GM13976 (cell line): ENCODE measurements at regions not wholly inside any gene's neighbourhood (a gene's known extent, or its start where the extent isn't known, plus 50 kb on each side); places are given as distances from the start of the nearest gene placed in this dataset.
"Not testable (repeated sequence)": the region's sequence is repeated elsewhere in the genome, so short reads cannot be mapped to it uniquely, and the experiment has no call there.

Source experiments
- DNase-seq: peaks from one replicate; pipeline ENCODE4 v3.0.0; 2012; ENCODE audit warnings: low spot score
- in situ Hi-C: fragments of 300-500 bp; cut with MboI; formaldehyde crosslinking; loops from one replicate; pipeline ENCODE4 v1.12.0; 2022; ENCODE audit warnings: low sequenced_read_pairs, mixed read lengths, inconsistent platforms; ENCODE audit not compliant: unreplicated experiment
- TF ChIP-seq, protein P1 (sequence below): IDR thresholded peaks from 2 replicates; pipeline ENCODE4 v1.5.1; 2012; ENCODE audit warnings: borderline replicate concordance, mild to moderate bottlenecking; ENCODE audit not compliant: insufficient read depth; ENCODE audit errors: extremely low read depth, missing control alignments, control extremely low read depth

- in situ Hi-C loops: no loop called here
- DNase-seq: no peak
- TF ChIP-seq, protein P1, sequence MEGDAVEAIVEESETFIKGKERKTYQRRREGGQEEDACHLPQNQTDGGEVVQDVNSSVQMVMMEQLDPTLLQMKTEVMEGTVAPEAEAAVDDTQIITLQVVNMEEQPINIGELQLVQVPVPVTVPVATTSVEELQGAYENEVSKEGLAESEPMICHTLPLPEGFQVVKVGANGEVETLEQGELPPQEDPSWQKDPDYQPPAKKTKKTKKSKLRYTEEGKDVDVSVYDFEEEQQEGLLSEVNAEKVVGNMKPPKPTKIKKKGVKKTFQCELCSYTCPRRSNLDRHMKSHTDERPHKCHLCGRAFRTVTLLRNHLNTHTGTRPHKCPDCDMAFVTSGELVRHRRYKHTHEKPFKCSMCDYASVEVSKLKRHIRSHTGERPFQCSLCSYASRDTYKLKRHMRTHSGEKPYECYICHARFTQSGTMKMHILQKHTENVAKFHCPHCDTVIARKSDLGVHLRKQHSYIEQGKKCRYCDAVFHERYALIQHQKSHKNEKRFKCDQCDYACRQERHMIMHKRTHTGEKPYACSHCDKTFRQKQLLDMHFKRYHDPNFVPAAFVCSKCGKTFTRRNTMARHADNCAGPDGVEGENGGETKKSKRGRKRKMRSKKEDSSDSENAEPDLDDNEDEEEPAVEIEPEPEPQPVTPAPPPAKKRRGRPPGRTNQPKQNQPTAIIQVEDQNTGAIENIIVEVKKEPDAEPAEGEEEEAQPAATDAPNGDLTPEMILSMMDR: no peak
These were observed 2236.0 kb upstream of the AGA start for GRCh38 chr4:179678093-179678814.

GRCh38 chr4:179683661-179684060, 2241.4 kb upstream of the AGA start:
- DNase-seq, in situ Hi-C loops: not testable (repeated sequence)

- TF ChIP-seq, protein P1: no peak
- in situ Hi-C loops: no loop called here
- DNase-seq: no peak
These were observed 2250.0 kb upstream of the AGA start for GRCh38 chr4:179692222-179692621.

DNA sequence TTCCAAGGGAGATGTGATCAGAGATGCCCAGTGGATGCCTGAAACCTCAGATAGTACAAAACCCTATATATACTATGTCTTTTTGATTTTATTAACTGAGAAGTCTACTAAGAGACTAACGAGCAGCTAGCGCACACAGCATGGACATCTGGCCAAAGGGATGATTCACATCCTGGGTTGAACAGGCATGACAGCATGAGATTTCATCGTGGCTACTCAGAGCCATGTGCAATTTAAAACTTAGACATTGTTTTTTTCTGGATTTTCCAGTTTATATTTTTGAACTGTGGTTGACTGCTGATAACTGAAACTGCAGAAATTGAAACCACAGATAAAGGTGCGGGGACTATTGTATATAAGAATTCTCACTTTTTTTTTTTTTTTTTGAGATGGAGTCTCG, 2252.9 kb upstream of the AGA start:
- TF ChIP-seq, protein P1: no peak
- in situ Hi-C loops: no loop called here
- DNase-seq: no peak

DNA sequence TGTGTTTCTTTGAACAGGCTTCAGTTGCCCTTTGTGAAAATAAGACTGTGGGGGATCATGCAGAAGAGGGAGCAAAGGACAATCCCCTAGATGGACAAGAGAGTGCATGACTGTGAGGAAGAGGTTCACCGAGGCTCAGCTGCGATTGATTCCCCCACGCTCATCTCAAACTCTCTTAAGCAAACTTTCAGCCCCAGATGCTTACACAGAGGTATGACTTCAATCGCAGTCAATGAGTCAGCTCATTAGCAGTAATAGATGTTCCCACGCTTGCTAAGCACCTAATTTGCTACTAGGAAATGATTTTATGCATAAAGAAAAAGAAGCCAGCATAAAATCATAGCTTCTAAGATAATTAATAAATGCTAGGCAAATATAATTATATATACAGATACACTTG, 2256.1 kb upstream of the AGA start:
- DNase-seq: no peak
- TF ChIP-seq, protein P1: no peak
- in situ Hi-C loops: no loop called here

DNA sequence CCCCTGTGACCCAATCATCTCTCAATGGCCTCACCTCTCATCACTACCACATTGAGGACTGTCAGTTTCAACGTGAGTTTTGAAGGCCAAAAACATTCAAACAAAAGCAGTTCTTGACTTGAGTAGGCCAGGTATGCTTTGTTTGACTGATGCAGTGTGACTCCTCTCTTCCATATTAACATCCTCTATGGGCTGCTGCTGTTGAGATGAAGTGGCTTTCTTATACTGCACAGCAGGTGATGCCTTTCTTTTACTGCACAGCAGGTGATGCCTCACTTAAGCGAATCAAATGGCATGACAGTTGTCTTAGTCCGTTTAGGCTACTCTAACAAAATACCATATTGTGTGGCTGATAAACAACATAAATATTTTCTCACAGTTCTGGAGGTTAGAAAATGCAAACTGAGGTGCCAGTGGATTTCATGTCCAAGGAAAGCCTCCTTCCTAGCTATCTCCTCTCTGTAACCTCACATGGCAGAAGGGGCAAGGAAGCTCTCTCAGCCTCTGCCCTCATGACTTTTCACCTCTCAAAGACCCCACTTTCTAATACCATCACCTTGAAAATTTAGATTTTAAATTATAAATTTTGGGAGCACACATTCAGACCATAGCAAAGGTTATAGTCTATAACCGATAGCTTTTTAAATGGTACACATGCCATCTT, 2267.9 kb upstream of the AGA start:
- DNase-seq: no peak
- in situ Hi-C loops: no loop called here
- TF ChIP-seq, protein P1: no peak

- no peak for DNase-seq
- TF ChIP-seq, protein P1: no peak
- in situ Hi-C loops: no loop called here
These were observed 2277.7 kb upstream of the AGA start for GRCh38 chr4:179719766-179720450.

DNA sequence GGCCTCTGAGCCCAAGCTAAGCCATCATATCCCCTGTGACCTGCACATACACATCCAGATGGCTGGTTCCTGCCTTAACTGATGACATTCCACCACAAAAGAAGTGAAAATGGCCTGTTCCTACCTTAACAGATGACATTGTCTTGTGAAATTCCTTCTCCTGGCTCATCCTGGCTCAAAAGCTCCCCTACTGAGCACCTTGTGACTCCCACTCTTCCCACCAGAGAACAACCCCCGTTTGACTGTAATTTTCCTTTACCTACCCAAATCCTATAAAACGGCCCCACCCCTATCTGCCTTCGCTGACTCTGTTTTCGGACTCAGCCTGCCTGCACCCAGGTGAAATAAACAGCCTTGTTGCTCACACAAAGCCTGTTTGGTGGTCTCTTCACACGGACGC, 2284.3 kb upstream of the AGA start:
- DNase-seq, in situ Hi-C loops: not testable (repeated sequence)
